Upper lobe of right lung (tissue), 1 donor: ENCODE measurements at regions not wholly inside any gene's neighbourhood (a gene's known extent, or its start where the extent isn't known, plus 50 kb on each side); places are given as distances from the start of the nearest gene placed in this dataset.

Experiments used
- ATAC-seq: fragments of 200-7000 bp; cut with Tn5 transposase; one replicate; pipeline ENCODE4 v1.9.1; 2020; ENCODE audit warnings: mild to moderate bottlenecking, moderate library complexity
- DNase-seq: peaks from one replicate; pipeline ENCODE4 v3.0.0-alpha.2; 2020
- H3K27ac ChIP-seq: fragments of 200-600 bp; one replicate; pipeline ENCODE4 v1.8.0; 2022
- H3K27me3 ChIP-seq: fragments of 200-600 bp; one replicate; pipeline ENCODE4 v1.8.0; 2022; ENCODE audit warnings: mild to moderate bottlenecking
- H3K36me3 ChIP-seq: fragments of 200-600 bp; one replicate; pipeline ENCODE4 v1.8.0; 2022
- H3K4me1 ChIP-seq: fragments of 200-600 bp; one replicate; pipeline ENCODE4 v1.8.0; 2022
- H3K4me3 ChIP-seq: fragments of 200-600 bp; one replicate; pipeline ENCODE4 v1.8.0; 2022; ENCODE audit warnings: mild to moderate bottlenecking
- H3K9me3 ChIP-seq: fragments of 200-600 bp; one replicate; pipeline ENCODE4 v1.8.0; 2022
- intact Hi-C: fragments of 100-400 bp; cut with DNase I; formaldehyde crosslinking; loops from one replicate; pipeline ENCODE4 v1.11.0; 2022
- TF ChIP-seq, protein P1 (sequence below): fragments of 200-600 bp; IDR thresholded peaks from one replicate; pipeline ENCODE4 v1.8.0; 2022; ENCODE audit warnings: antibody characterized with exemption
- donor health status: DM: no; HTN: yes; CAD: no; lungs with severe emphysema.

DNA sequence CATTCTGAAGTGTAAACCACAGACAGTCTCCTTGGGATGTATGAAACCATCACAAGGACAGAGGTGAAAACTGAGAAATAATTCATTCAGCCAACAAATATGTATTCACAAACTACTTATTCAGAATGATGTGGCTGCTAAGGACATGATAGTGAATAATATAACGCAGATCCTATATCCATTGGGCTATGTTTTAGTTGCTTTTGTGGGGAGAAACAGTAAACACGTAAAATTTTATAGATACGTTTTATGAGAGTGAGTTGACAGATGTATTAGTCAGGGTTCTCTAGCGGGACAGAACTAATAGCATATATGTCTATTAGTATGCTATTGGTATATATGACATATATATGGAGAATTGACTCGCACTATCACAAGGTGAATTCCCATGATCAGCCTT lies 402.5 kb downstream of the RFPL4B start:
- H3K9me3 ChIP-seq, result no peaks in the 10 kb centered on the region
- H3K4me3 ChIP-seq, result no peak overlapping the region
- intact Hi-C loops, result no loop called here
- DNase-seq (no peak), ATAC-seq (no peak)
- no peak overlapping the region for H3K27ac ChIP-seq
- TF ChIP-seq, protein P1, sequence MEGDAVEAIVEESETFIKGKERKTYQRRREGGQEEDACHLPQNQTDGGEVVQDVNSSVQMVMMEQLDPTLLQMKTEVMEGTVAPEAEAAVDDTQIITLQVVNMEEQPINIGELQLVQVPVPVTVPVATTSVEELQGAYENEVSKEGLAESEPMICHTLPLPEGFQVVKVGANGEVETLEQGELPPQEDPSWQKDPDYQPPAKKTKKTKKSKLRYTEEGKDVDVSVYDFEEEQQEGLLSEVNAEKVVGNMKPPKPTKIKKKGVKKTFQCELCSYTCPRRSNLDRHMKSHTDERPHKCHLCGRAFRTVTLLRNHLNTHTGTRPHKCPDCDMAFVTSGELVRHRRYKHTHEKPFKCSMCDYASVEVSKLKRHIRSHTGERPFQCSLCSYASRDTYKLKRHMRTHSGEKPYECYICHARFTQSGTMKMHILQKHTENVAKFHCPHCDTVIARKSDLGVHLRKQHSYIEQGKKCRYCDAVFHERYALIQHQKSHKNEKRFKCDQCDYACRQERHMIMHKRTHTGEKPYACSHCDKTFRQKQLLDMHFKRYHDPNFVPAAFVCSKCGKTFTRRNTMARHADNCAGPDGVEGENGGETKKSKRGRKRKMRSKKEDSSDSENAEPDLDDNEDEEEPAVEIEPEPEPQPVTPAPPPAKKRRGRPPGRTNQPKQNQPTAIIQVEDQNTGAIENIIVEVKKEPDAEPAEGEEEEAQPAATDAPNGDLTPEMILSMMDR, result no peak
- no peaks in the 10 kb centered on the region for H3K36me3 ChIP-seq
- H3K27me3 ChIP-seq, result no peaks in the 10 kb centered on the region
- no peaks in the 10 kb centered on the region for H3K4me1 ChIP-seq

DNA sequence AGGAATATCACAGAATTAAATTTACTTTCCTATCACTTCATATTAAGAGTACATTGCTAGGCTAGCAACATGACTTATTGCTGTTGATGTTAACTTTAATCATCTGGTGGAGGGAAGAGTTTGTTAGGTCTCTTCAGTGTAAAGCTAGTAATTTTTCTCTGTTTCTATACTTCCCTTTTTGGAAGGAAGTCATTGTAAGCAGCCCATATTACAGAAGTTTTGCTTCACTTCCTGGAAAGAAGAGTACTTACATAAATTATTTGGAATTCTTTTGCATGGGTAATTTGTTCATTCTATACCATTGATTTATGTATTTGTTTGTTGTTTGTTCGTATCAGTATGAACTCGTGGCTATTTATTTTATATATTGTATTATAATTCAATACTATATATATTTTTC lies 405.2 kb downstream of the RFPL4B start:
- ATAC-seq (no peak), DNase-seq (no peak)
- H3K27ac ChIP-seq, result no peak overlapping the region
- H3K4me3 ChIP-seq, result no peak overlapping the region
- TF ChIP-seq, protein P1, result no peak
- H3K27me3 ChIP-seq, result no peaks in the 10 kb centered on the region
- H3K36me3 ChIP-seq, result no peaks in the 10 kb centered on the region
- intact Hi-C loops, result no loop called here
- no peaks in the 10 kb centered on the region for H3K4me1 ChIP-seq
- H3K9me3 ChIP-seq, result no peaks in the 10 kb centered on the region

DNA sequence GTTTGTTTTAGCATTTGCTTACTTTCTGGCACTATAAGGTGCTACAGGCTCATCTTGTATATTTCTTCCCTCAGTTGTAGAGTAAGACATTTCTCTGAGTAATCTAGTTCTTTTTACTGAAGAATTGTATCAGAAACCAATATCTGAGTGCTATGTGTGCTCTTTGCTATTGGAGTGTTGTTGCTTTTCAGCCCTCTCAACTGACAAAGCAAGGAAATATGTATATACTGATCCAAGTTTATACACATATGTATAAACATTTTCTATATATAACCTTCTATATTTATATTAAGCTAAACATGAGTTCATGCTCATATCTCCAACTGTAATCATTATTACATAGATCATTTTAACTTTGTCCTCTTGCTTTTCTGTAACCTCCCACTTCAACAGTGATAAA lies 405.7 kb downstream of the RFPL4B start:
- Histone ChIP-seq H3K36me3 (no peaks in the 10 kb centered on the region), H3K9me3 (no peaks in the 10 kb centered on the region), H3K27ac (no peak overlapping the region), H3K4me3 (no peak overlapping the region), H3K27me3 (no peaks in the 10 kb centered on the region), H3K4me1 (no peaks in the 10 kb centered on the region)
- DNase-seq (no peak), ATAC-seq (no peak)
- TF ChIP-seq, protein P1, result no peak
- intact Hi-C loops, result no loop called here

DNA sequence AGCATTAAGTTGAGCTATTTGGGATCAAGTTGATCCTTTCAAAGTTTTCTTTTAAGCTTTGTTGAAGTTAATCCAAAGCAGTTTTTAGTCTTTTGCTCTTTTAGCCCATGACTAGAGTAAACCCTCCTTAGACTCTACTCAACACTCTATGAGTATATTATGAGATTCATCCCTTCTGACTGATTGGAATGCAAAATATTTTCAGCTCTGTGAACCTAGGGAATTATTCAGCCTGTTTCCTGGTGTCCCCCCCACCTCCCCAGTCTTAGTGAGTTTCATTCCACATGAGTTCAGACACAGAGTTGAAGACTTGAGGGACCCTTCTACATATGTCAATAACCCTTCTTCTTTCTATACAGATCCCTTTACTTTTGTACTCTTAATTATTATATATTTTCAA lies 413.7 kb downstream of the RFPL4B start:
- Histone ChIP-seq H3K4me3 (no peak overlapping the region), H3K4me1 (no peaks in the 10 kb centered on the region), H3K36me3 (no peaks in the 10 kb centered on the region), H3K9me3 (no peaks in the 10 kb centered on the region), H3K27ac (no peak overlapping the region), H3K27me3 (no peaks in the 10 kb centered on the region)
- TF ChIP-seq, protein P1, result no peak
- no peak for DNase-seq
- ATAC-seq, result no peak
- intact Hi-C loops, result no loop called here

DNA sequence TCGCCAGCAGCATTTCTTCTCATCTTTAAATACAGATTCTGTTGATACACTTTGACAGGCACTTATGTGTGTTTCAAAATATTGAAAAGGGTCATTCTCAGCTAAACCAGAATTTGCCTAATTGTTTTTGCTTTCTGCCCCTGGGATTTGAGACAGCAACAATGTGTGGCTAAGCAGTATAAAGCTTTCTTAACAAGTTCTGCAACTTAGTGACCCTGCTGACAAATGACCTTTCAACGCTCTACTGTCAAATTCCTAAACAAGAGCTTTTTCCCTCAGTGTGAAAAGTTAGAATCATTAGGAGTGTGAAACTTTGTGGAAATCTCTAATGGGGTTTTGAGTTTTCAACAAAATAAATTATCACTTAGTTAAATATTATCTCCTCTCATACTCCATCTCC lies 414.6 kb downstream of the RFPL4B start:
- DNase-seq (no peak), ATAC-seq (no peak)
- TF ChIP-seq, protein P1, result no peak
- intact Hi-C loops, result no loop called here
- Histone ChIP-seq H3K4me1 (no peaks in the 10 kb centered on the region), H3K36me3 (no peaks in the 10 kb centered on the region), H3K4me3 (no peak overlapping the region), H3K9me3 (no peaks in the 10 kb centered on the region), H3K27me3 (no peaks in the 10 kb centered on the region), H3K27ac (no peak overlapping the region)

DNA sequence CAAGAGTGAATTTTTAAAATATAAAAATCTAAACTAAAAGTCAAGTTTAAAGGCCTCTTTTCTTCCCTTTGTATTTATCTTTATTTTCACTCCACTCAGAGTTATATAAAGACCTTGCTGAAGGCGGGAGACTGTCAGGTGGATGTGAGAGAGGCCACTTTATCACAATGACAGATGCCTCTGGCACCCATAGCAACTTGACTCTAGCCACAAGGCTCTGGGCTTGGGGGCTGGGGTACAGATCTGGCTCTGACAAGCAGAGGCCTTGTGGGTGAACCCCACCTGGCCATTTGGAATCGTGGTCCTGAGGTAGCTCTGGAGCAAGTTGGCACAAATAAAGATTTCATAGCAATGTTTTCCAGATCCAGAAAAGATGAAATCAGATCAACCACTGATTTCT lies 417.2 kb downstream of the RFPL4B start:
- TF ChIP-seq, protein P1, result no peak
- intact Hi-C loops, result no loop called here
- no peak overlapping the region for H3K4me3 ChIP-seq
- no peaks in the 10 kb centered on the region for H3K4me1 ChIP-seq
- no peaks in the 10 kb centered on the region for H3K27me3 ChIP-seq
- no peak for ATAC-seq
- no peak overlapping the region for H3K27ac ChIP-seq
- no peak for DNase-seq
- no peaks in the 10 kb centered on the region for H3K36me3 ChIP-seq
- H3K9me3 ChIP-seq, result no peaks in the 10 kb centered on the region
